KMS-11 (cell line): ENCODE measurements at regions not wholly inside any gene's neighbourhood (a gene's known extent, or its start where the extent isn't known, plus 50 kb on each side); places are given as distances from the start of the nearest gene placed in this dataset.

Source experiments
- H2AFZ ChIP-seq: fragments of 200-600 bp; sonication (generic); 2 replicates; pipeline ENCODE4 v1.6.1; 2016; ENCODE audit warnings: antibody characterized with exemption, mixed run types, low read depth
- H3K27ac ChIP-seq: fragments of 200-600 bp; sonication (generic); 2 replicates; pipeline ENCODE4 v1.6.1; 2016; ENCODE audit warnings: mild to moderate bottlenecking, mixed run types
- H3K27me3 ChIP-seq: fragments of 200-600 bp; sonication (generic); 2 replicates; pipeline ENCODE4 v1.6.1; 2017; ENCODE audit warnings: mild to moderate bottlenecking, low read depth, mixed run types, moderate library complexity; ENCODE audit not compliant: insufficient read depth
- H3K36me3 ChIP-seq: fragments of 200-600 bp; sonication (generic); 2 replicates; pipeline ENCODE4 v1.6.1; 2017; ENCODE audit warnings: mild to moderate bottlenecking, mixed run types; ENCODE audit not compliant: insufficient read depth
- H3K4me1 ChIP-seq: fragments of 200-600 bp; sonication (generic); 2 replicates; pipeline ENCODE4 v1.6.1; 2016; ENCODE audit warnings: mild to moderate bottlenecking, low read depth, mixed run types; ENCODE audit not compliant: poor library complexity, severe bottlenecking
- H3K4me2 ChIP-seq: fragments of 200-600 bp; sonication (generic); 2 replicates; pipeline ENCODE4 v1.7.0; 2016; ENCODE audit warnings: mild to moderate bottlenecking, mixed run types
- H3K4me3 ChIP-seq: fragments of 200-600 bp; sonication (generic); IDR thresholded peaks from 2 replicates; pipeline ENCODE4 v1.6.1; 2017; ENCODE audit warnings: low read depth, low read length, mixed read lengths; ENCODE audit not compliant: insufficient read depth
- H3K79me2 ChIP-seq: fragments of 200-600 bp; sonication (generic); 2 replicates; pipeline ENCODE4 v1.6.1; 2016; ENCODE audit warnings: low read depth, mixed run types; ENCODE audit not compliant: insufficient read depth
- H3K9ac ChIP-seq: fragments of 200-600 bp; sonication (generic); 2 replicates; pipeline ENCODE4 v1.6.1; 2016; ENCODE audit warnings: mild to moderate bottlenecking, mixed run types
- H4K20me1 ChIP-seq: fragments of 200-600 bp; sonication (generic); 2 replicates; pipeline ENCODE4 v1.6.1; 2016; ENCODE audit warnings: mild to moderate bottlenecking, mixed run types; ENCODE audit not compliant: insufficient read depth
- CTCF ChIP-seq: fragments of 200-600 bp; sonication (generic); conservative IDR thresholded peaks from 2 replicates; pipeline ENCODE4 v1.6.1; 2017; ENCODE audit warnings: low read depth, mild to moderate bottlenecking, antibody characterized with exemption, low read length, moderate library complexity, mixed read lengths

- H3K27ac ChIP-seq = no peak overlapping the region
- H3K79me2 ChIP-seq = no peaks in the 10 kb centered on the region
- no peak overlapping the region for H3K4me2 ChIP-seq
- H3K4me3 ChIP-seq = no peak overlapping the region
- no peak for TF ChIP-seq CTCF
- no peak overlapping the region for H3K9ac ChIP-seq
- no peaks in the 10 kb centered on the region for H3K27me3 ChIP-seq
- H2AFZ ChIP-seq = no peak overlapping the region
- no peaks in the 10 kb centered on the region for H3K4me1 ChIP-seq
- H3K36me3 ChIP-seq = no peaks in the 10 kb centered on the region
- H4K20me1 ChIP-seq = no peaks in the 10 kb centered on the region
These were observed 473.9 kb upstream of the CYLC2 start for GRCh38 chr9:102521097-102521755.

- no peaks in the 10 kb centered on the region for H3K79me2 ChIP-seq
- H3K27ac ChIP-seq = no peak overlapping the region
- no peak for TF ChIP-seq CTCF
These were observed 475.7 kb upstream of the CYLC2 start for GRCh38 chr9:102519423-102519822.

GRCh38 chr9:102518324-102518723 lies 476.8 kb upstream of the CYLC2 start:
- no peaks in the 10 kb centered on the region for H3K27me3 ChIP-seq
- no peaks in the 10 kb centered on the region for H3K36me3 ChIP-seq
- no peak overlapping the region for H3K27ac ChIP-seq
- H2AFZ ChIP-seq = no peak overlapping the region
- H3K4me2 ChIP-seq = no peak overlapping the region
- H3K79me2 ChIP-seq = no peaks in the 10 kb centered on the region
- no peak overlapping the region for H3K9ac ChIP-seq
- H3K4me1 ChIP-seq = no peaks in the 10 kb centered on the region
- no peaks in the 10 kb centered on the region for H4K20me1 ChIP-seq
- TF ChIP-seq CTCF = no peak
- H3K4me3 ChIP-seq = no peak overlapping the region

More at GRCh38 chr9:102519423-102519822, 475.7 kb upstream of the CYLC2 start:
- Histone ChIP-seq H3K36me3 (no peaks in the 10 kb centered on the region), H3K27me3 (no peaks in the 10 kb centered on the region), H3K4me1 (no peaks in the 10 kb centered on the region), H2AFZ (no peak overlapping the region), H3K4me2 (no peak overlapping the region), H3K4me3 (no peak overlapping the region), H4K20me1 (no peaks in the 10 kb centered on the region), H3K9ac (no peak overlapping the region)

- H2AFZ ChIP-seq = no peak overlapping the region
- no peak overlapping the region for H3K27ac ChIP-seq
- no peaks in the 10 kb centered on the region for H3K79me2 ChIP-seq
- no peaks in the 10 kb centered on the region for H3K4me1 ChIP-seq
- H3K4me2 ChIP-seq = no peak overlapping the region
- no peak overlapping the region for H3K4me3 ChIP-seq
- no peak for TF ChIP-seq CTCF
- H4K20me1 ChIP-seq = no peaks in the 10 kb centered on the region
- no peaks in the 10 kb centered on the region for H3K36me3 ChIP-seq
- no peak overlapping the region for H3K9ac ChIP-seq
- H3K27me3 ChIP-seq = no peaks in the 10 kb centered on the region
These were observed 480.6 kb upstream of the CYLC2 start for GRCh38 chr9:102514541-102514940.
